Posterior vena cava (tissue), 2 donors: ENCODE measurements at regions not wholly inside any gene's neighbourhood (a gene's known extent, or its start where the extent isn't known, plus 50 kb on each side); places are given as distances from the start of the nearest gene placed in this dataset.
"Not testable (repeated sequence)": the region's sequence is repeated elsewhere in the genome, so short reads cannot be mapped to it uniquely, and the experiment has no call there.

ENCODE experiments used
- DNase-seq: peaks from one replicate; pipeline ENCODE4 v3.0.0-alpha.2; 2020; ENCODE audit warnings: low spot score
- intact Hi-C, 2 donors: fragments of 100-400 bp; cut with DNase I; formaldehyde crosslinking; loops; one replicate each; pipeline versions ENCODE4 v1.14.1 to v1.14.2; 2022 to 2023
- donor health status: DM: yes; HTN: yes; CAD: no.
- donor health status: DM: yes; HTN: yes; CAD: no.

GRCh38 chr4:81606166-81606565 is 134.5 kb upstream of the RASGEF1B start:
- no peak for DNase-seq
- intact Hi-C loops, result no loop called here

GRCh38 chr4:81605271-81605670 is 133.6 kb upstream of the RASGEF1B start:
- intact Hi-C loops, result no loop called here
- DNase-seq, result no peak

GRCh38 chr4:81604683-81605218 is 133.0 kb upstream of the RASGEF1B start:
- intact Hi-C loops, result no loop called here
- no peak for DNase-seq

- DNase-seq, result no peak
- intact Hi-C loops, result no loop called here
Observed at GRCh38 chr4:81602854-81603253, 131.1 kb upstream of the RASGEF1B start.

- DNase-seq, result no peak
- intact Hi-C loops, result no loop called here
Observed at GRCh38 chr4:81601358-81601694, 129.6 kb upstream of the RASGEF1B start.

GRCh38 chr4:81600520-81601357 is 129.0 kb upstream of the RASGEF1B start:
- DNase-seq, result no peak
- intact Hi-C loops, result no loop called here

- DNase-seq, result no peak
- intact Hi-C loops, result no loop called here
Observed at GRCh38 chr4:81599742-81600380, 128.2 kb upstream of the RASGEF1B start.

GRCh38 chr4:81595798-81596610 is 124.3 kb upstream of the RASGEF1B start:
- no peak for DNase-seq
- intact Hi-C loops, result no loop called here

GRCh38 chr4:81595287-81595686 is 123.6 kb upstream of the RASGEF1B start:
- no peak for DNase-seq
- intact Hi-C loops, result no loop called here

- no peak for DNase-seq
- intact Hi-C loops, result no loop called here
Observed at GRCh38 chr4:81594490-81595159, 122.9 kb upstream of the RASGEF1B start.

- no peak for DNase-seq
- intact Hi-C loops, result no loop called here
Observed at GRCh38 chr4:81592701-81593100, 121.0 kb upstream of the RASGEF1B start.

- DNase-seq, result no peak
- intact Hi-C loops, result no loop called here
Observed at GRCh38 chr4:81590596-81590995, 118.9 kb upstream of the RASGEF1B start.

- DNase-seq, result no peak
- intact Hi-C loops, result no loop called here
Observed at GRCh38 chr4:81589262-81589661, 117.6 kb upstream of the RASGEF1B start.

GRCh38 chr4:81586706-81587105 is 115.0 kb upstream of the RASGEF1B start:
- DNase-seq, result no peak
- intact Hi-C loops, result no loop called here

GRCh38 chr4:81580994-81581374 is 109.3 kb upstream of the RASGEF1B start:
- intact Hi-C loops, DNase-seq: not testable (repeated sequence)

- DNase-seq, result no peak
- intact Hi-C loops, result no loop called here
Observed at GRCh38 chr4:81580346-81580993, 108.8 kb upstream of the RASGEF1B start.

- intact Hi-C loops, result no loop called here
Observed at GRCh38 chr4:81577392-81577791, 105.7 kb upstream of the RASGEF1B start.

GRCh38 chr4:81574991-81575390 is 103.3 kb upstream of the RASGEF1B start:
- intact Hi-C loops, result no loop called here
- DNase-seq, result no peak

More at GRCh38 chr4:81577392-81577791, 105.7 kb upstream of the RASGEF1B start:
- no peak for DNase-seq

- intact Hi-C loops, result no loop called here
- DNase-seq, result no peak
Observed at GRCh38 chr4:81573840-81574239, 102.1 kb upstream of the RASGEF1B start.
